HG03060 (cell line): ENCODE measurements at regions not wholly inside any gene's neighbourhood (a gene's known extent, or its start where the extent isn't known, plus 50 kb on each side); places are given as distances from the start of the nearest gene placed in this dataset.
"Not testable (repeated sequence)": the region's sequence is repeated elsewhere in the genome, so short reads cannot be mapped to it uniquely, and the experiment has no call there.

Experiments used
- ATAC-seq: cut with Tn5 transposase; IDR thresholded peaks from one replicate; pipeline ENCODE4 v1.9.1; 2021; ENCODE audit warnings: low read depth, moderate number of reproducible peaks; ENCODE audit not compliant: unreplicated experiment

GRCh38 chr1:196007763-196008162 is 600.5 kb downstream of the KCNT2 start:
- ATAC-seq: no peak

- no peak for ATAC-seq
These were observed 602.8 kb downstream of the KCNT2 start for GRCh38 chr1:196005426-196005825.

DNA sequence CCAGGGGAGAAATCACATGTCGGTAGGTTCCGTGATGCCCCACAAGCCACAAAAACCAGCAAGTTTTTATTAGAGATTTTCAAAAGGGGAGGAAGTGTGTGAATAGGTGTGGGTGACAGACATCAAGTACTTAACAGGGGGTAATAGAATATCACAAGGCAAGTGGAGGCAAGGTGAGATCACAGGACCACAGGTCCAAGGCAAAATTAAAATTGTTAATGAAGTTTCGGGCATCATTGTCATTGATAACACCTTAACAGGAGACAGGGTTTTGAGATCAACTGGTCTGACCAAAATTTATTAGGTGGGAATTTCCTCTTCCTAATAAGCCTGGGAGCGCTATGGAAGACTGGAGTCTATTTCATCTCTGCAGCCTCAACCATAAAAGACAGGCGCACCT is 603.9 kb downstream of the KCNT2 start:
- ATAC-seq: not testable (repeated sequence)

GRCh38 chr1:196002906-196003305 is 605.3 kb downstream of the KCNT2 start:
- ATAC-seq: no peak

DNA sequence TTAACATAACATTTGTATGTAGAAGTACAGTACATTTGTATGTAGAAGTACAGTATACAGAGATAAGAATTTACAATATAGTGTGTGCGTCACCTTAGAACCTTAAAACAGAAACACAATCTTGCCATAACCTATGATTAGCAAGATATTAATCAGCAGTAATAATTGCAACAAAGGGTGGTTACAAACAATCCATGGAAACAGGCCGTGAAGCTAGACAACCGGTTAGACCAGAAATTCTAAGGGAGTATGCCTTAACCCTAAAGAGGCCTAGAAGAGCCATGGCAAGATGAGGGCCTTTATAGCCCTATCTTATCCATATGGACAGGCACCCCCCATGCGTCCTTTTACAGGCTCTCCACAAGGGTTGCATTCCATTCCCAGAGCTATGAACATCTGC is 605.9 kb downstream of the KCNT2 start:
- not testable (repeated sequence) for ATAC-seq

DNA sequence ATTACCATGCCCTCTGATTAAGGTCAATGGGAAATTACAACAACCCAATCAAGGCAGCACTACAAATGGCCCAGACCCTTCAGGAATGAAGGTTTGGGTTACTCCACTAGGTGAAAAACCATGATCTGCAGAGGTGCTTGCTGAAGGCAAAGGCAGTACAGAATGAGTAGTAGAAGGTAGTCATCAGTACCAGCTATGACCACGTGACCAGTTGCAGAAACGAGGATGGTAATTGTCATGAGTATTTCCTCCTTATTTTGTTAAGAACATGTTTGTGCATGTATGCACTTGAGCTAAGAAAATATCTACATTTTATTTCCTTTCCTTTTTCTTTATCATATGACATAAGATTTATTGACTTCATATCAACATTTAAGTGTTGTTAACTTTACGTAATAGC is 607.1 kb downstream of the KCNT2 start:
- ATAC-seq: no peak

GRCh38 chr1:195999022-195999421 is 609.2 kb downstream of the KCNT2 start:
- ATAC-seq: no peak

- ATAC-seq: no peak
These were observed 626.6 kb downstream of the KCNT2 start for GRCh38 chr1:195981448-195982139.

DNA sequence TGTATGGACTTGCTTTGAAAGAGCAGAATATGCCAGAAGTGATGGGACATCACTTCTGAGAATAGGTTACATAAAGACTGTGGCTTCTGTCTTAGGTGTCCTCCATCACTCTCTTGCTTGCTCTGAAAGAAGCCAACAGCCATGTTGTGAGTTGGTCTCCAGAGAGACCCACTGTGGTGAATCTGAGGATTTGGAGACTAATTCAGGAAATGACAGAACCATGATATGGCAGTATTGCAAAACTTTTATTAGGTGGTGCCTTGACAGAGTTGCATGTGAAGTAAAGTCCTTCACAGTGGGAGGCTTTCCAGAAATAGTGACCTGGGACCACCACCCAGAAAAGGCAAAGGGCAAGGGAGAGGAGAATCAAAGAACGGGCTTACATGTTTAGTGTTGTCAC is 628.6 kb downstream of the KCNT2 start:
- ATAC-seq: no peak

- no peak for ATAC-seq
These were observed 634.8 kb downstream of the KCNT2 start for GRCh38 chr1:195973311-195973904.

DNA sequence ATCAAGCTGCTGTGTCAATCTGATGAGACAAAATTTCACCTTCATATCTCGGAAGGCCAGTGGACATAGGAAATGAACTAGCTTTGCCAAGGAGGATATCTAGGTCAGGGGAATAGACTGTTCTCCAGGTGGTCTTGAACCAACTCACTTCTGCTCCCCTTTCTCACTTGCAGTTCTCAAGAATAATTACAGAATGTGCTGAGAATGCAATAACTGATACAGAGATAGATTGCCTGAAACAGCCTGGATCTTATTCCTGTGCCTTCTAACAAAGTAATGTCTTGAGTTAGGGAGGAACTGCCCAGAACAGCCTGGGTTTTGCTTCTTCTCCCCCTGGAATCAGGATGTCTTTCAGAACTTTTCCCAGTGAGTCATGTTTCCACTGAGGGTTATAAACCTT is 636.7 kb downstream of the KCNT2 start:
- ATAC-seq: no peak

DNA sequence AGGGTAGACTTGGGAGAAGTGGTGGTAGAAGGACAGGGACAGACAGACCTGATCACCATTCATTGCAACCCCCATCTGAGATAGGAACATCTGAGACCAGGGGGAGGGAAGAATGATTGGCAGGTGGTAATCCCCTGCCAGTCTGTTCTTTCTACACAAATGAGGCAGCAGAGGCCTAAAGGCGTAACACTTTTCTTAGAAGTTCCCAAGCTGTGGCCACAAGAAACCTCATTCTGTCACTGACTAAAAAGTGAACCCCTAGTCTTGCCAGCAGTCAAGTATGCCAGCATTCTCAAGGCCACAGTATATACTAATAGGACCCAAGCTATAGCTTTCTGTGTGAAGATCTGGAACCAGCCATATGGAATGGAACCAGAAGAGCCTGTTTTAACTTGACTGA is 638.0 kb downstream of the KCNT2 start:
- ATAC-seq: no peak

DNA sequence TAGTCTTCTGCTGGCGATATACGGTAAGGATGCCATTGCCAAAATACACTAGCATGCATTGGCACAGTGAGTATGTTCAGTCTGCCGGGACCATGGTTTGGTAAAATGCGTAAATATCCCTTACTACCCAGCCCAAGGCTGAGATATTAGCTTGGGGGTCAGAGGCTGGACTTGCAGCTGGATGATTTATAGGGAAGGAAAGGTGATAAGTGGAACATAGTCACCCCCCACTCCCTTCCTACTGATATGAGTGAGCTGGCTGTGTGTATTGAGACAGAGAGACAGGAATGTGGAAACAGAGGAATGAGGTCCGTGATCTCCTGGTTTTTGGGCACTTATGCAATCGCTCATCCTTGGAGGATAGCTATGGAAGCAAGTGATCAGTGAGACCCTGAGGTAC is 642.8 kb downstream of the KCNT2 start:
- no peak for ATAC-seq

GRCh38 chr1:195965036-195965435 is 643.2 kb downstream of the KCNT2 start:
- no peak for ATAC-seq

DNA sequence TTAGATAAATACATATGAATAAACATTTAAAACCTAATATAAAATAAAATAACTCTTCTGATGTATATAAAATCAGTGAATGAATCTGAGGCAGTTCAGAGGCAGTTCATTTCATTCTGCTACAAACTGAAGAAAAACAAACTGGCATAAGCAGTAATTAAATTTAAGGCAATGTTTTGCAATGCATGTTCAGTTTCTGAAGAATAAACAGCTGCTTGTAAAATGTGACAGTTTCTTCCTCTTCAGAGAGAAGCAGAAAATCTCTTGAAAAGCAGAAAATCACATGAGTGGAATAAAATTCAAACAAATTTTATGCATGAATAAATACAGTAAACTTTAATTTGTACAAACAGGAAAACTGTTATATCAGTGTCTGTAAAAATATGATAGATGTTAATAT is 643.7 kb downstream of the KCNT2 start:
- ATAC-seq: no peak

DNA sequence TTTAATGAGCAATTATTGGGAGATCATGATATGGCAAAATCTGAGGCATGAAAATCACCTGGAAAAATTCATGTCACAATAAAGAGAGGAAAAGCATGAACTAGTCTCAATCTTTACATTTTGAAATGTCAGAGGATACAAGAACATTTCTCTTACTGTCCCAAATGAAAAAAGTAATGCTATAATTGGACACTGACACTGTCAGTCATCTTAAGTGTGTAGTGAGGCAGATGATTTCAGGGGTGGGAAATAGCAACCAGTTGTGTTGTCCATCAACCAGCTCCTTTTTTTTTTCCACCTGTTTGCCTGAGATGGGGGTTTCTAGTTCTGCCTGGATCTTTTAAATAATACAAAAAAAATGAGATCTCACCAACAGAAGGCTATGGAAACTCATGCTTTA is 646.2 kb downstream of the KCNT2 start:
- ATAC-seq: no peak

GRCh38 chr1:195960580-195960979 is 647.7 kb downstream of the KCNT2 start:
- ATAC-seq: no peak

- ATAC-seq: no peak
These were observed 650.1 kb downstream of the KCNT2 start for GRCh38 chr1:195958131-195958530.

DNA sequence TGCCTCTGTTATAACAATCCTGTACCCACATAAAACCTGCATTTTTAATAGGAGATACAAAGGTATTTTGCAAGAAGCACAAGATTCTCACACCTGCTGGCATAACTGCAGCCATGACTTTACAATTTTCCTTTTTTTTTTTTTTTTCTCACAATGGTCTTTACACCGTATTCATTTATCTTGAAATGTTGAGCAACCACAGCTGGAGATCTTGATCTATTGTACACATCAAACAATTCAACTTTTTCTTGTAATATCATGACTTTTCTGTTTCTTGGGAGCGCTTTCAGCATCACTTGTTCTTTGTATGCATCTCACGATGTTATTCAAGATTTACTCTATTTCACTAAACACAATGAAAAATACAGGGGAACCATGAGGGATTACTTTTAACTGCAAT is 651.4 kb downstream of the KCNT2 start:
- ATAC-seq: no peak

DNA sequence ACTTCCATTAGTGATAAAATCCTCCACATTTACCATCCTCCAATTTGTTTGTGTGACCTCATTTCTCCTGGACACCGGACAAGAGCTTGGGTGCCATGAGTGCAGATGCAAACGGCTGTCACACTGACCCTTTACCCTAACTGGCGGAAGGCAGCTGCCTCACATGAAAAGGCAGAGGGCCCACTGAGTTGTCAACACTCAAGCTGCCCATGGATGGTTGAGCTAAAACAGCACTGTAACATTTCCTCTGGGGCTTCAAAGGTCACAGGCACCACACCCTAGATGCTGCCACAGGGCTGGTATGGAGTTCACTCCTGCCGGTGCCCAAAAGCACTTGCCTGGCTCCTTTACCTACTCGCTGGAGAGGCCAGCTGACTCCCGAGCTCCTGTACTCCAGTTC is 653.4 kb downstream of the KCNT2 start:
- ATAC-seq: no peak

DNA sequence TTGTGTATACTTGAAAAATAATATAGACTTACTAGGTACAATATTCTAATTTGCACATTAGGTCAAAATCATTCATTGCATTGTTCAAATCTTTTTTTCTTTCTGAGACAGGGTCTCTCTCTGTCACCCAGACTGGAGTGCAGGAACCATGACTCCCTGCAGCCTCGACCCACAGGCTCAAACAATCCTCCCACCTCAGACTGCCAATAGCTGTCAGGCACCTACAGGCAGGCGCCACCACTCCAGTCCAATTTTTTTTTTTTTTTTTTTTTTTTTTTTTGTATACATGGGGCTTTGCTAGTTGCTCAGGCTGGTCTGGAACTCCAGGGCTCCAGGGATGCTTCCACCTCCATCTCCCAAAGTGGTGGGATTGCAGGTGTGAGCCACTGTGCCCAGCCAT is 656.9 kb downstream of the KCNT2 start:
- ATAC-seq: no peak

- no peak for ATAC-seq
These were observed 659.9 kb downstream of the KCNT2 start for GRCh38 chr1:195948123-195948895.
